HEK293 (cell line): ENCODE measurements at regions not wholly inside any gene's neighbourhood (a gene's known extent, or its start where the extent isn't known, plus 50 kb on each side); places are given as distances from the start of the nearest gene placed in this dataset.

Experiments
- CTCF ChIA-PET: fragments of 350-600 bp; formaldehyde crosslinking; extraction: SDS; loops from one replicate; lab custom pipeline; 2021; ENCODE audit warnings: antibody characterized with exemption; lab: Yijun Ruan, JAX
- POLR2A ChIA-PET: fragments of 300-600 bp; formaldehyde crosslinking; extraction: SDS; loops from one replicate; lab custom pipeline; 2020; ENCODE audit warnings: antibody characterized with exemption, inconsistent platforms; lab: Yijun Ruan, JAX
- H3K27ac ChIP-seq: fragments of 200-500 bp; sonication (Bioruptor generic); 2 replicates; pipeline ENCODE4 v1.5.1; 2014; ENCODE audit warnings: low read depth, low read length, control low read depth, inconsistent platforms; ENCODE audit errors: extremely low read depth
- H3K36me3 ChIP-seq, 2 experiments: fragments of 200-500 bp in 1 of 2; sonication (Bioruptor generic) in 1 of 2; 1 replicate in 1 of 2; 2 replicates in 1 of 2; pipeline ENCODE4 v1.5.1; 2014 to 2017; ENCODE audit warnings: inconsistent platforms in 2 of 2, low read length in 2 of 2; ENCODE audit not compliant: control insufficient read depth in 2 of 2, insufficient read depth in 1 of 2
- H3K4me1 ChIP-seq: fragments of 200-500 bp; sonication (Bioruptor generic); 2 replicates; pipeline ENCODE4 v1.5.1; 2014; ENCODE audit warnings: mild to moderate bottlenecking, low read length, inconsistent platforms; ENCODE audit not compliant: control insufficient read depth, insufficient read depth
- H3K4me3 ChIP-seq: 2 replicates; pipeline ENCODE4 v1.5.1; 2011; ENCODE audit warnings: low read depth, mild to moderate bottlenecking, control low read depth, low read length, moderate library complexity
- H3K9me3 ChIP-seq: fragments of 200-500 bp; sonication (Bioruptor generic); 2 replicates; pipeline ENCODE4 v1.5.1; 2014; ENCODE audit warnings: low read depth, low read length, inconsistent platforms; ENCODE audit not compliant: control insufficient read depth, insufficient read depth
- BCL11B ChIP-seq: fragments of 450-650 bp; formaldehyde crosslinking; IDR thresholded peaks from 2 replicates; pipeline ENCODE4 v1.5.1; 2016; ENCODE audit warnings: low read depth, missing biosample characterization, missing genetic modification characterization
- EGR2 ChIP-seq: fragments of 450-650 bp; formaldehyde crosslinking; IDR thresholded peaks from 2 replicates; pipeline ENCODE4 v1.5.1; 2016; ENCODE audit warnings: low read depth, missing biosample characterization, missing genetic modification characterization
- HOXA7 ChIP-seq: sonication (generic); formaldehyde crosslinking; IDR thresholded peaks from 2 replicates; pipeline ENCODE4 v1.8.1; 2022; ENCODE audit warnings: missing genetic modification reagents, borderline replicate concordance
- IKZF3 ChIP-seq: fragments of 450-650 bp; IDR thresholded peaks from 2 replicates; pipeline ENCODE4 v1.5.0; 2018; ENCODE audit warnings: missing biosample characterization, mild to moderate bottlenecking, missing genetic modification characterization, moderate library complexity
- MYNN ChIP-seq: fragments of 450-650 bp; formaldehyde crosslinking; IDR thresholded peaks from 2 replicates; pipeline ENCODE4 v1.5.1; 2016; ENCODE audit warnings: missing biosample characterization, missing genetic modification characterization, borderline replicate concordance
- OVOL3 ChIP-seq: fragments of 450-650 bp; formaldehyde crosslinking; IDR thresholded peaks from 2 replicates; pipeline ENCODE4 v1.5.1; 2016; ENCODE audit warnings: missing biosample characterization, missing genetic modification characterization
- PRDM1 ChIP-seq: fragments of 450-650 bp; formaldehyde crosslinking; IDR thresholded peaks from 2 replicates; pipeline ENCODE4; 2016; ENCODE audit warnings: missing biosample characterization, missing genetic modification characterization
- PRDM10 ChIP-seq: fragments of 450-650 bp; formaldehyde crosslinking; IDR thresholded peaks from 2 replicates; pipeline ENCODE4 v1.5.1; 2016; ENCODE audit warnings: missing biosample characterization, missing genetic modification characterization
- SETDB1 ChIP-seq: IDR thresholded peaks from one replicate; pipeline ENCODE4 v1.6.1; 2017; ENCODE audit warnings: mild to moderate bottlenecking, low read length, moderate library complexity, mixed read lengths; ENCODE audit not compliant: insufficient read length
- TCF7L2 ChIP-seq: IDR thresholded peaks from 2 replicates; pipeline ENCODE4 v1.6.1; 2011; ENCODE audit warnings: low read depth, mild to moderate bottlenecking, inconsistent platforms, low read length, moderate library complexity, borderline replicate concordance
- WT1 ChIP-seq: fragments of 450-650 bp; formaldehyde crosslinking; IDR thresholded peaks from 2 replicates; pipeline ENCODE4 v1.5.1; 2016; ENCODE audit warnings: missing biosample characterization, missing genetic modification characterization
- ZBTB20 ChIP-seq: fragments of 450-650 bp; formaldehyde crosslinking; IDR thresholded peaks from 2 replicates; pipeline ENCODE4 v1.5.1; 2016; ENCODE audit warnings: missing biosample characterization, missing genetic modification characterization
- ZBTB21 ChIP-seq: fragments of 450-650 bp; formaldehyde crosslinking; IDR thresholded peaks from 2 replicates; pipeline ENCODE4 v1.5.1; 2017; ENCODE audit warnings: missing biosample characterization, missing genetic modification characterization
- ZNF16 ChIP-seq: fragments of 450-650 bp; formaldehyde crosslinking; IDR thresholded peaks from 2 replicates; pipeline ENCODE4 v1.5.1; 2016; ENCODE audit warnings: low read depth, missing biosample characterization, missing genetic modification characterization
- ZNF211 ChIP-seq: fragments of 450-650 bp; formaldehyde crosslinking; IDR thresholded peaks from 2 replicates; pipeline ENCODE4 v1.5.1; 2016; ENCODE audit warnings: low read depth, missing biosample characterization, missing genetic modification characterization
- ZNF223 ChIP-seq: fragments of 450-650 bp; formaldehyde crosslinking; IDR thresholded peaks from 2 replicates; pipeline ENCODE4 v1.5.1; 2016; ENCODE audit warnings: missing biosample characterization, missing genetic modification characterization
- ZNF335 ChIP-seq: fragments of 450-650 bp; formaldehyde crosslinking; conservative IDR thresholded peaks from 2 replicates; pipeline ENCODE4 v1.5.1; 2016; ENCODE audit warnings: missing biosample characterization, missing genetic modification characterization
- ZNF341 ChIP-seq: fragments of 450-650 bp; formaldehyde crosslinking; IDR thresholded peaks from 2 replicates; pipeline ENCODE4; 2016; ENCODE audit warnings: low read depth, missing biosample characterization, missing genetic modification characterization
- ZNF350 ChIP-seq: fragments of 450-650 bp; formaldehyde crosslinking; IDR thresholded peaks from 2 replicates; pipeline ENCODE4 v1.5.0; 2017; ENCODE audit warnings: missing biosample characterization, mild to moderate bottlenecking, missing genetic modification characterization
- ZNF514 ChIP-seq: fragments of 450-650 bp; formaldehyde crosslinking; IDR thresholded peaks from 2 replicates; pipeline ENCODE4 v1.5.1; 2016; ENCODE audit warnings: missing biosample characterization, missing genetic modification characterization
- ZNF548 ChIP-seq: fragments of 450-650 bp; formaldehyde crosslinking; IDR thresholded peaks from 2 replicates; pipeline ENCODE4 v1.5.1; 2016; ENCODE audit warnings: missing biosample characterization, missing genetic modification characterization
- ZNF585B ChIP-seq: fragments of 450-650 bp; formaldehyde crosslinking; IDR thresholded peaks from 2 replicates; pipeline ENCODE4 v1.5.1; 2016; ENCODE audit warnings: missing biosample characterization, missing genetic modification characterization
- ZNF768 ChIP-seq: fragments of 450-650 bp; formaldehyde crosslinking; IDR thresholded peaks from 2 replicates; pipeline ENCODE4 v1.5.1; 2018; ENCODE audit warnings: missing biosample characterization, mild to moderate bottlenecking, missing genetic modification characterization
- ZSCAN30 ChIP-seq: fragments of 450-650 bp; IDR thresholded peaks from 2 replicates; pipeline ENCODE4 v1.5.1; 2018; ENCODE audit warnings: missing biosample characterization, mild to moderate bottlenecking, missing genetic modification characterization, moderate library complexity
- TF ChIP-seq, protein P1 (sequence below): fragments of 450-650 bp; formaldehyde crosslinking; IDR thresholded peaks from 2 replicates; pipeline ENCODE4 v1.5.1; 2016; ENCODE audit warnings: missing biosample characterization, missing genetic modification characterization
- TF ChIP-seq, protein P2 (sequence below): fragments of 450-650 bp; formaldehyde crosslinking; IDR thresholded peaks from 2 replicates; pipeline ENCODE4; 2016; ENCODE audit warnings: missing biosample characterization, missing genetic modification characterization

- no peaks in the 10 kb centered on the region for H3K36me3 ChIP-seq
- H3K4me3 ChIP-seq, result no peak overlapping the region
- CTCF ChIA-PET, result no interaction called here
- no peaks in the 10 kb centered on the region for H3K4me1 ChIP-seq
- no peaks in the 10 kb centered on the region for H3K9me3 ChIP-seq
- TF ChIP-seq, protein P1, sequence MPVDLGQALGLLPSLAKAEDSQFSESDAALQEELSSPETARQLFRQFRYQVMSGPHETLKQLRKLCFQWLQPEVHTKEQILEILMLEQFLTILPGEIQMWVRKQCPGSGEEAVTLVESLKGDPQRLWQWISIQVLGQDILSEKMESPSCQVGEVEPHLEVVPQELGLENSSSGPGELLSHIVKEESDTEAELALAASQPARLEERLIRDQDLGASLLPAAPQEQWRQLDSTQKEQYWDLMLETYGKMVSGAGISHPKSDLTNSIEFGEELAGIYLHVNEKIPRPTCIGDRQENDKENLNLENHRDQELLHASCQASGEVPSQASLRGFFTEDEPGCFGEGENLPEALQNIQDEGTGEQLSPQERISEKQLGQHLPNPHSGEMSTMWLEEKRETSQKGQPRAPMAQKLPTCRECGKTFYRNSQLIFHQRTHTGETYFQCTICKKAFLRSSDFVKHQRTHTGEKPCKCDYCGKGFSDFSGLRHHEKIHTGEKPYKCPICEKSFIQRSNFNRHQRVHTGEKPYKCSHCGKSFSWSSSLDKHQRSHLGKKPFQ (tag by site-specific recombination), result no peak
- TF ChIP-seq OVOL3 (tag by site-specific recombination), result no peak
- TF ChIP-seq ZNF514 (tag by site-specific recombination), result no peak
- TF ChIP-seq SETDB1, result no peak
- no peak for TF ChIP-seq ZNF211 (tag by site-specific recombination)
- no peak for TF ChIP-seq ZBTB20 (tag by site-specific recombination)
- TF ChIP-seq ZBTB21, result no peak
- no peak for TF ChIP-seq ZNF341 (tag by site-specific recombination)
- no peak overlapping the region for H3K27ac ChIP-seq
- POLR2A ChIA-PET, result no interaction called here
Observed at GRCh38 chr7:79951415-79951814, 183.2 kb upstream of the GNAI1 start.

- H3K27ac ChIP-seq, result no peak overlapping the region
- H3K36me3 ChIP-seq, result no peaks in the 10 kb centered on the region
- CTCF ChIA-PET, result interaction anchor here (0.6 to 0.7 kb wide), 2 partner anchors 64 to 462 kb away, joined by 3 to 4 read pairs; no protein-coding TSS in a partner anchor
- POLR2A ChIA-PET, result no interaction called here
- TF ChIP-seq PRDM1 (tag by site-specific recombination) (no peak), HOXA7 (CRISPR knock-in tag) (no peak), ZSCAN30 (tag by site-specific recombination) (no peak), ZNF335 (tag by site-specific recombination) (no peak), IKZF3 (tag by site-specific recombination) (no peak), ZNF768 (tag by site-specific recombination) (no peak), TCF7L2 (no peak)
- TF ChIP-seq, protein P2, sequence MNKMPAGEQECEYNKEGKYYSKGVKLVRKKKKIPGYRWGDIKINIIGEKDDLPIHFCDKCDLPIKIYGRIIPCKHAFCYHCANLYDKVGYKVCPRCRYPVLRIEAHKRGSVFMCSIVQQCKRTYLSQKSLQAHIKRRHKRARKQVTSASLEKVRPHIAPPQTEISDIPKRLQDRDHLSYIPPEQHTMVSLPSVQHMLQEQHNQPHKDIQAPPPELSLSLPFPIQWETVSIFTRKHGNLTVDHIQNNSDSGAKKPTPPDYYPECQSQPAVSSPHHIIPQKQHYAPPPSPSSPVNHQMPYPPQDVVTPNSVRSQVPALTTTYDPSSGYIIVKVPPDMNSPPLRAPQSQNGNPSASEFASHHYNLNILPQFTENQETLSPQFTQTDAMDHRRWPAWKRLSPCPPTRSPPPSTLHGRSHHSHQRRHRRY (tag by site-specific recombination), result no peak
- no peak overlapping the region for H3K4me3 ChIP-seq
- no peaks in the 10 kb centered on the region for H3K9me3 ChIP-seq
- H3K4me1 ChIP-seq, result no peaks in the 10 kb centered on the region
Observed at GRCh38 chr7:79949778-79950177, 184.9 kb upstream of the GNAI1 start.

DNA sequence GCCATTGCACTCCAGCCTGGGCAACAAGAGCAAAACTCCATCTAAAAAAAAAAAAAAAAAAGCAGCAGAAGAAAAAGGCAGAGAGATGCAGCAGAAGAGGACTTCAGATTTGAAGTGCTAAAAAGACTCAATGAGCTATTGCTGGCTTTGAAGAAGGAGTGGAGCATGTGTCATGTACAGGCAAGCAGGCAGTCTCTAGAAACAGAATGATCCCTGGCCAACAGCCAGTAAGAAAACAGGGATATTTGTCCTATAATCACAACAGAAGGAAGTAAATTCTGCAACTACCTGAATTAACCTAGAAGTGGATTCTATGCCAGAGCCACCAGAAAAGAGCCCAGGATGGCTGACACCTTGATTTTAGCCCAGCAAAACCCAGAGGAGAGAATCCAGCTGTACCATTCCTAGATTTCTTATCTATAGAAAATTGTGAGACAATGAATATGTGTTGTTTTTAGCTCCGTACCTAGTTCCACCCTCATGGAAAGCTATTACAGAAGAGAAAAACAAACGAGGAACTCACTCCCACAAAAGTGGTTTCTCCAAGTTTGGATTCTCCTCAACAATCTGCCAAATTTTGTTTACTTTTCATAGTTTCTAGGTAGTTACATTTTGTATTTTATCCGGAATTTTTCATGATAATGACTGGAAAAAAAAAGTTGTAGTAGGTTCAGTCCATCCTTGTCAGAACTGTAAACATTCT, 198.2 kb upstream of the GNAI1 start:
- Histone ChIP-seq H3K36me3 (no peaks in the 10 kb centered on the region), H3K4me1 (no peaks in the 10 kb centered on the region), H3K9me3 (no peaks in the 10 kb centered on the region), H3K4me3 (no peak overlapping the region), H3K27ac (no peak overlapping the region)
- ChIA-PET POLR2A (no interaction called here), CTCF (interaction anchor here (0.7 kb wide), 1 partner anchor 28 kb away, joined by 3 read pairs; no protein-coding TSS in a partner anchor)
- TF ChIP-seq ZNF548 (tag by site-specific recombination) (no peak), BCL11B (no peak), ZNF223 (tag by site-specific recombination) (no peak), ZNF350 (tag by site-specific recombination) (no peak), MYNN (tag by site-specific recombination) (no peak), WT1 (no peak), EGR2 (no peak), ZNF16 (tag by site-specific recombination) (no peak), ZNF585B (tag by site-specific recombination) (no peak), PRDM10 (no peak)
